Chondrocyte (in vitro differentiated cells): ENCODE measurements at regions not wholly inside any gene's neighbourhood (a gene's known extent, or its start where the extent isn't known, plus 50 kb on each side); places are given as distances from the start of the nearest gene placed in this dataset.

ENCODE experiments used
- DNase-seq: peaks from one replicate; pipeline ENCODE4 v3.0.0; 2021; ENCODE audit warnings: mixed read lengths, low spot score
- H3K27ac Mint-ChIP-seq: one replicate; pipeline ENCODE4 v1.8.0; 2021; ENCODE audit warnings: mild to moderate bottlenecking, moderate library complexity, mixed read lengths; ENCODE audit not compliant: unreplicated experiment
- H3K27me3 Mint-ChIP-seq: 2 replicates; pipeline ENCODE4 v1.8.0; 2021; ENCODE audit warnings: low read depth, mixed read lengths
- H3K36me3 Mint-ChIP-seq: 2 replicates; pipeline ENCODE4 v1.8.0; 2021; ENCODE audit warnings: low read depth, mixed read lengths
- H3K4me1 Mint-ChIP-seq: 2 replicates; pipeline ENCODE4 v1.8.0; 2021; ENCODE audit warnings: low read depth, mild to moderate bottlenecking, mixed read lengths
- H3K4me3 Mint-ChIP-seq: one replicate; pipeline ENCODE4 v1.8.0; 2021; ENCODE audit warnings: mild to moderate bottlenecking, moderate library complexity, mixed read lengths; ENCODE audit not compliant: unreplicated experiment
- H3K9me3 Mint-ChIP-seq: 2 replicates; pipeline ENCODE4 v1.8.0; 2021; ENCODE audit warnings: low read depth, mixed read lengths
- CTCF ChIP-seq: fragments of 200-600 bp; sonication (generic); IDR thresholded peaks from 2 replicates; pipeline ENCODE4 v1.5.0; 2021; ENCODE audit warnings: antibody characterized with exemption, mild to moderate bottlenecking, moderate library complexity

GRCh38 chr1:199954699-199955098 is 72.8 kb upstream of the NR5A2 start:
- no peaks in the 10 kb centered on the region for H3K4me1 Mint-ChIP-seq
- peaks cover 5% of the 10 kb centered on the region for H3K9me3 Mint-ChIP-seq
- no peak for DNase-seq
- no peaks in the 10 kb centered on the region for H3K36me3 Mint-ChIP-seq
- TF ChIP-seq CTCF, result peak; percentile 66
- H3K27ac Mint-ChIP-seq, result no peak overlapping the region
- H3K4me3 Mint-ChIP-seq, result no peak overlapping the region
- H3K27me3 Mint-ChIP-seq, result peaks cover 14% of the 10 kb centered on the region

- Mint-ChIP-seq H3K4me1 (no peaks in the 10 kb centered on the region), H3K36me3 (no peaks in the 10 kb centered on the region), H3K4me3 (no peak overlapping the region), H3K27ac (no peak overlapping the region), H3K27me3 (peaks cover 14% of the 10 kb centered on the region), H3K9me3 (peaks cover 5% of the 10 kb centered on the region)
- DNase-seq, result no peak
- no peak for TF ChIP-seq CTCF
Observed at GRCh38 chr1:199955235-199955634, 72.3 kb upstream of the NR5A2 start.

- no peak for TF ChIP-seq CTCF
- no peak for DNase-seq
- H3K4me3 Mint-ChIP-seq, result no peak overlapping the region
Observed at GRCh38 chr1:199956005-199956404, 71.5 kb upstream of the NR5A2 start.

GRCh38 chr1:199959033-199959774 is 68.3 kb upstream of the NR5A2 start:
- Mint-ChIP-seq H3K4me1 (no peaks in the 10 kb centered on the region), H3K27me3 (peaks cover 24% of the 10 kb centered on the region), H3K36me3 (no peaks in the 10 kb centered on the region), H3K4me3 (no peak overlapping the region), H3K27ac (no peak overlapping the region), H3K9me3 (peaks cover 5% of the 10 kb centered on the region)
- DNase-seq, result no peak
- TF ChIP-seq CTCF, result no peak

More at GRCh38 chr1:199956005-199956404, 71.5 kb upstream of the NR5A2 start:
- peaks cover 18% of the 10 kb centered on the region for H3K27me3 Mint-ChIP-seq
- no peak overlapping the region for H3K27ac Mint-ChIP-seq
- no peaks in the 10 kb centered on the region for H3K4me1 Mint-ChIP-seq
- no peaks in the 10 kb centered on the region for H3K36me3 Mint-ChIP-seq
- H3K9me3 Mint-ChIP-seq, result peaks cover 5% of the 10 kb centered on the region

GRCh38 chr1:199959775-199960110 is 67.8 kb upstream of the NR5A2 start:
- H3K36me3 Mint-ChIP-seq, result no peaks in the 10 kb centered on the region
- H3K4me3 Mint-ChIP-seq, result no peak overlapping the region
- peaks cover 5% of the 10 kb centered on the region for H3K9me3 Mint-ChIP-seq
- H3K4me1 Mint-ChIP-seq, result no peaks in the 10 kb centered on the region
- DNase-seq, result no peak
- H3K27me3 Mint-ChIP-seq, result peaks cover 22% of the 10 kb centered on the region
- TF ChIP-seq CTCF, result no peak
- no peak overlapping the region for H3K27ac Mint-ChIP-seq
